ENCODE measurements at regions not wholly inside any gene's neighbourhood (a gene's known extent, or its start where the extent isn't known, plus 50 kb on each side); places are given as distances from the start of the nearest gene placed in this dataset.

- no peaks in the 10 kb centered on the region for H3K9me3 Mint-ChIP-seq
- H3K27me3 Mint-ChIP-seq (ENCODE audit: low read depth, poor library complexity) = peaks cover 8% of the 10 kb centered on the region
- no peaks in the 10 kb centered on the region for H3K36me3 Mint-ChIP-seq (ENCODE audit: low read depth)
- TF ChIP-seq, protein P1, sequence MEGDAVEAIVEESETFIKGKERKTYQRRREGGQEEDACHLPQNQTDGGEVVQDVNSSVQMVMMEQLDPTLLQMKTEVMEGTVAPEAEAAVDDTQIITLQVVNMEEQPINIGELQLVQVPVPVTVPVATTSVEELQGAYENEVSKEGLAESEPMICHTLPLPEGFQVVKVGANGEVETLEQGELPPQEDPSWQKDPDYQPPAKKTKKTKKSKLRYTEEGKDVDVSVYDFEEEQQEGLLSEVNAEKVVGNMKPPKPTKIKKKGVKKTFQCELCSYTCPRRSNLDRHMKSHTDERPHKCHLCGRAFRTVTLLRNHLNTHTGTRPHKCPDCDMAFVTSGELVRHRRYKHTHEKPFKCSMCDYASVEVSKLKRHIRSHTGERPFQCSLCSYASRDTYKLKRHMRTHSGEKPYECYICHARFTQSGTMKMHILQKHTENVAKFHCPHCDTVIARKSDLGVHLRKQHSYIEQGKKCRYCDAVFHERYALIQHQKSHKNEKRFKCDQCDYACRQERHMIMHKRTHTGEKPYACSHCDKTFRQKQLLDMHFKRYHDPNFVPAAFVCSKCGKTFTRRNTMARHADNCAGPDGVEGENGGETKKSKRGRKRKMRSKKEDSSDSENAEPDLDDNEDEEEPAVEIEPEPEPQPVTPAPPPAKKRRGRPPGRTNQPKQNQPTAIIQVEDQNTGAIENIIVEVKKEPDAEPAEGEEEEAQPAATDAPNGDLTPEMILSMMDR (IDR thresholded peaks at IDR 0.05) = no peak
- peaks cover 12% of the 10 kb centered on the region for H3K4me1 Mint-ChIP-seq
- no peak overlapping the region for H3K27ac Mint-ChIP-seq
- DNase-seq = no peak
- no peak overlapping the region for H3K4me3 Mint-ChIP-seq
These were observed 59.8 kb upstream of the C5orf63 start for GRCh38 chr5:127133071-127133470.

GRCh38 chr5:127136908-127137307 is 63.6 kb upstream of the C5orf63 start:
- peaks cover 12% of the 10 kb centered on the region for H3K4me1 Mint-ChIP-seq
- TF ChIP-seq, protein P1 (IDR thresholded peaks at IDR 0.05) = no peak
- no peak for DNase-seq
- no peak overlapping the region for H3K27ac Mint-ChIP-seq
- H3K4me3 Mint-ChIP-seq = no peak overlapping the region
- H3K9me3 Mint-ChIP-seq = no peaks in the 10 kb centered on the region
- no peaks in the 10 kb centered on the region for H3K36me3 Mint-ChIP-seq (ENCODE audit: low read depth)
- peaks cover 15% of the 10 kb centered on the region for H3K27me3 Mint-ChIP-seq (ENCODE audit: low read depth, poor library complexity)

DNA sequence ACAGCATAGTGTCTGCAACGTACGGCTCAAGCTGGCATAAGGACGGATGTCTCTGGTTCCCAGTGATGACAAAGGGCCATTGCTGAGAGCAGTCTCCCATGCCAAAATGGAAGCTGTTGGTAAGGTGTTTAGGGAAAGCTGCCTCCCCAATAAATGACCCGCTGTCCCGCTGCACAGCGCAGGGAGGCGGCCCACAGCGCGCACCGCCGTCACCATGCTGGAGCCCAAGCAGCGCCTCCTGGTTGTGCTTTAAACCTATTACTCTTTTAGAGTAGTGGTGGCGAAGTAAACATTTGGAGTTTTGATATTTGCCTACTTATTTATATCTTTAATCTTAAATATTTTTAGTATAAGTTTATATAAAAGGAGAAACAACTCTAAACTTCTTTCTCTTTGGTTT is 70.4 kb upstream of the C5orf63 start:
- Mint-ChIP-seq H3K27me3 (ENCODE audit: low read depth, poor library complexity) (peaks cover 10% of the 10 kb centered on the region), H3K9me3 (no peaks in the 10 kb centered on the region)

GRCh38 chr5:127153031-127153430 is 79.7 kb upstream of the C5orf63 start:
- Mint-ChIP-seq H3K36me3 (ENCODE audit: low read depth) (no peaks in the 10 kb centered on the region), H3K27me3 (ENCODE audit: low read depth, poor library complexity) (peaks cover 8% of the 10 kb centered on the region), H3K27ac (no peak overlapping the region), H3K4me1 (no peaks in the 10 kb centered on the region), H3K4me3 (no peak overlapping the region), H3K9me3 (peaks cover 21% of the 10 kb centered on the region)
- TF ChIP-seq, protein P1 (IDR thresholded peaks at IDR 0.05) = no peak
- DNase-seq = no peak

More for the DNA sequence above, 70.4 kb upstream of the C5orf63 start:
- TF ChIP-seq, protein P1 (IDR thresholded peaks at IDR 0.05) = no peak
- no peak overlapping the region for H3K4me3 Mint-ChIP-seq
- no peak for DNase-seq
- no peaks in the 10 kb centered on the region for H3K4me1 Mint-ChIP-seq
- no peak overlapping the region for H3K27ac Mint-ChIP-seq
- no peaks in the 10 kb centered on the region for H3K36me3 Mint-ChIP-seq (ENCODE audit: low read depth)

DNA sequence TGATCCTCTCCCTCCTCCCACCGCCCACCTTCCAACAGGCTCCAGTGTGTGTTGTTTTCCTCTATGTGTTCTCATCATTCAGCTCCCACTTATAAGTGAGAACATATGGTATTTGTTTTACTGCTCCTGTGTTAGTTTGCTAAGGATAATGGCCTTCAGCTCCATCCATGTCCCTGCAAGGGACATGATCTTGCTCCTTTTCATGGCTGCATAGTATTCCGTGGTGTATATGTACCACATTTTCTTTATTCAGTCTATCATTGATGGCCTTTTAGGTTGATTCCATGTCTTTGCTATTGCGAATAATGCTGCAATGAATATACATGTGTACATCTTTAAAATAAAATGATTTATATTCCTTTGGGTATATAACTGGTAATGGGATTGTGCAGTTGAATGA is 80.2 kb upstream of the C5orf63 start:
- Mint-ChIP-seq H3K4me3 (no peak overlapping the region), H3K4me1 (no peaks in the 10 kb centered on the region), H3K36me3 (ENCODE audit: low read depth) (no peaks in the 10 kb centered on the region), H3K27me3 (ENCODE audit: low read depth, poor library complexity) (peaks cover 8% of the 10 kb centered on the region), H3K9me3 (peaks cover 25% of the 10 kb centered on the region), H3K27ac (no peak overlapping the region)
- TF ChIP-seq, protein P1 (IDR thresholded peaks at IDR 0.05) = no peak
- DNase-seq = no peak

- H3K9me3 Mint-ChIP-seq = peaks cover 22% of the 10 kb centered on the region
- TF ChIP-seq, protein P1 (IDR thresholded peaks at IDR 0.05) = no peak
- no peaks in the 10 kb centered on the region for H3K4me1 Mint-ChIP-seq
- no peak for DNase-seq
- H3K27me3 Mint-ChIP-seq (ENCODE audit: low read depth, poor library complexity) = no peaks in the 10 kb centered on the region
- H3K36me3 Mint-ChIP-seq (ENCODE audit: low read depth) = no peaks in the 10 kb centered on the region
- no peak overlapping the region for H3K4me3 Mint-ChIP-seq
- no peak overlapping the region for H3K27ac Mint-ChIP-seq
These were observed 90.4 kb upstream of the C5orf63 start for GRCh38 chr5:127163750-127164149.

Data from nephron progenitor cell (in vitro differentiated cells).